HG03108 (cell line): ENCODE measurements at regions not wholly inside any gene's neighbourhood (a gene's known extent, or its start where the extent isn't known, plus 50 kb on each side); places are given as distances from the start of the nearest gene placed in this dataset.

Experiments used
- ATAC-seq: cut with Tn5 transposase; IDR thresholded peaks from one replicate; pipeline ENCODE4 v1.9.1; 2021; ENCODE audit warnings: moderate library complexity; ENCODE audit not compliant: unreplicated experiment

DNA sequence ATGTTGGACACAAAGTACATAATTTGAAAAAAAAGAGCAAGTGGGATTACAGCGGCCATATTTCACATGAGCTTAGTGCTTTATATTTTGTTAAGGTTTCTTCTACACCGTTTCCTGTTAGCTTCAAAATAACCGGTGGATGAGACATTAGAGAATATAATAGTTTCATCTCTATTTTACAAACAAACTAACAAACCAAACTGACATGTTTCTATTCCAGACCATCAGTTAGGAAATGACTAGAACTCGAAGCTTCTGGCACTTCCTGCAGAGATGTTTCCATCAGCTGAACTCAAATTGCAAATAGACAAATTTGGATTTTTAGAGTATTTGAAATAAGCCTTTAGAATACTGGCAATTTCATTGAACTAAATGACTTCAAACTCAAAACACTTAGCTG, 86.5 kb downstream of the MTRR start:
- ATAC-seq, result no peak

GRCh38 chr5:7957329-7957728, 88.4 kb downstream of the MTRR start:
- ATAC-seq, result no peak

- ATAC-seq, result no peak
Observed at GRCh38 chr5:7960142-7960541, 91.2 kb downstream of the MTRR start.

- no peak for ATAC-seq
Observed at GRCh38 chr5:7961540-7961939, 92.6 kb downstream of the MTRR start.

- no peak for ATAC-seq
Observed at GRCh38 chr5:7970816-7971215, 101.9 kb downstream of the MTRR start.

GRCh38 chr5:7976411-7977190, 107.7 kb downstream of the MTRR start:
- no peak for ATAC-seq

DNA sequence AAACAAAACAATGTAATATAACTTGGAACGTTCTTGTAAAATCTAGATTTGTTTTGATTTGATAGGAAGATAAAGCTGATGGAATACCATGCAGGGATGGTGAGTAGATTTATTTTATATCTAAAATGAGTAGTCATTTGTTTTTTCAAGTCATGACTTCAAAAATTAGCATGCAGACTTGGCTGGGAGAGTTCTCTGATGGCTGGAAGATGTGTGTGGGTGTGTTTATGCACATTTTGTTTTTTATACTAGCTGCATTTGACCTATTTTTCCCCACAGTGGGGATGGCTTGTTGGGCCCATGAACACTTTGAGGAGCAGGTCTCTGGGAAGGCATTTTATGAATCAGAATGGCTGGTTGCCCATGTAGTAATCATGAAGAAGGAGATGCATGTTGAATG, 109.2 kb downstream of the MTRR start:
- no peak for ATAC-seq

GRCh38 chr5:7978991-7979390, 110.0 kb downstream of the MTRR start:
- ATAC-seq, result no peak

- no peak for ATAC-seq
Observed at GRCh38 chr5:7980881-7981280, 111.9 kb downstream of the MTRR start.

- no peak for ATAC-seq
Observed at GRCh38 chr5:7983433-7983832, 114.5 kb downstream of the MTRR start.

DNA sequence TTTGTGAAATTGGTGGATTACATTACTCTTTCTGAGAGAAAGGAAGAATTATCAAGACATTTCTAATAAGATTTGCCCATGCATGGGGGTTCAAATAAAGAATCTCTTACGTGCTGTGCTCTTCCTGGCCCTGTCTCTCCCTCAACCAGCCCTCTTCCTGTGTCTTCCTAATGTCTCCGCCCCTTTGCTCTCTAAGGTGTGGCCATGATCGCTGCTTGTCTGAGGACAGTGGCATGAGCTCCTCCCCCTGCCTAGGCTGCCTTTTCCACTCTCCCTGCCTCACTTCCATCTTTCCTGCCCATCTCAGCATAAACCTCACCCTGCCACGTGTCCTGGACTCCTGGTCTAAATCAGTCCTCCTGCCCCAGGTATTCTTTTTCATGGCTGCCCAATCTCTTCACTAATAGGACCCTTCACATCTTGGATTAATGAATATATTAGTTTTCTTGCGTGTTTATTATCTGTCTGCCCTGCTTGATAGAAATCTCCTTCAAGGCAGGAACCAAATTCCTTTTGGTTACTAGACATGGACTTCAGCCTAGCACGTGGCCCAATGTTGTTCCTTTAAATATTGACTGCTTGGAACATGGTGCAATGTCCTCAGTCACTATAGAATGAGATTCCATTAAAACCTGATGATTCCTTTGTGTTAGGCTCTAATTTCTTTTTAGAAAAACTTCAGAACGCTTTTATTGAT, 122.3 kb downstream of the MTRR start:
- ATAC-seq, result no peak

DNA sequence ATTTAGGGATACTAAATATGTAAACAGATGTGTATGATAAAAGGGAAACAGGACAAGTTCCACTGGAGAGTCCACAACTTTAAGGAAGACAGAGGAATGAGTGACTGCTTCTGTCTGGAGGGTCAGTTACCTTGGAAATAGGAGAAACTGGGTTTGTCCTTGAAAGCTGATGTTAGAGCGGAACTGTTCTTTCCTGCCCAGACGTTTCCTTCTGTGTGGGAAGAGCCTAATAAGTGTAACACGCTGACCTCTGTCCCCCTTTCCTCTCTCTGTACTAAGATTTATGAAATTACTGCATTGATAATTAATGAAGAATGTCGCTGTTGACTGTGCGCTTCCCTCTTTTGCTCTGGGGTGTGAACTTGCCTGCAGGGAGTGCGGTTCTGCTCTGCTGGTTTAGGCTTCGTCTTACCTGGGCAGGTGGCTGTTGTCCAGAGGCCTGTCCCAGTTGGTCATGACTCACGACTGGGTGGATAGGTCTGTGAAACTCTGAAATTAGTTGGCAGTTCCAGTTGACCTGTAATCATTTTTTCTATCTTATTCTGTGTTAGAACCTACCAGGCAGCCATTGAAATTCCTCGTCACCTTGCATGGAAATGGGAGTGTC, 126.8 kb downstream of the MTRR start:
- no peak for ATAC-seq

- ATAC-seq, result no peak
Observed at GRCh38 chr5:8005416-8005815, 136.5 kb downstream of the MTRR start.

GRCh38 chr5:8012131-8012977, 143.4 kb downstream of the MTRR start:
- no peak for ATAC-seq

DNA sequence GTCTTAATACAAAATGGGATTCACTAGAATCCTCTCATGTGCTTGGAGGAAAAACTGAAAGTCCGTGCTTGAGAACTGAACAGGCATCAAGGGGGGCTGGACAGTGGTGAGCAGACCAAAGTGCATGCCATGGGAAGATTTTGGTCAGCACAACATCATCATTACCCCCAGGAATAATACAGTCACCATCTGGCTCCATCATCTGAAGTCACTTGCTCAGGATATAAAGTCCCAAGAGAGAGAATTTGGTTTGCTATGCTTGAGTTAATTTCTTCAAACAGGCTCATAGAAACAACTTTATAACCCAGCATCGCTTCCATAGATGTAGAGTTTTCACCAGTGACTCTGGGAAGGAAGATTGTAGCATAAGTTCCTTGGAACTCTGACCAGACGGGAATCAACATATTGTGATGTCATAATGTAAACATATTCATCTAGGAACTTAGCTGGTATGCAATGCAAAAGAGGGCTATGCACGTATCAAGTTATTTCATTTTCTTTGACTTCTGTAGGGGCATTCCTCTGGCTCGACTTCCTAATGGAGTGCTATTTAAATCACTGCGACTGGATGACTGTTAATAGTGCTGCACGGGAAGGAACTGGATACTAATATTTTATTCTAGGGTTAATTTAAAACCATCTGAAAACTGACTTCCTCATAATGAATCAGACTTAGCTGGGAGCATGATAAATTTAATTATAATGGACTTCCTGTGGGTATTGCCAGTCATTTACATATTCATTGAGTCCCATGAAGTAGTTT, 145.2 kb downstream of the MTRR start:
- no peak for ATAC-seq

GRCh38 chr5:8019719-8020218, 150.8 kb downstream of the MTRR start:
- no peak for ATAC-seq

GRCh38 chr5:8020861-8021514, 152.0 kb downstream of the MTRR start:
- no peak for ATAC-seq

- ATAC-seq, result no peak
Observed at GRCh38 chr5:8028243-8028642, 159.3 kb downstream of the MTRR start.

DNA sequence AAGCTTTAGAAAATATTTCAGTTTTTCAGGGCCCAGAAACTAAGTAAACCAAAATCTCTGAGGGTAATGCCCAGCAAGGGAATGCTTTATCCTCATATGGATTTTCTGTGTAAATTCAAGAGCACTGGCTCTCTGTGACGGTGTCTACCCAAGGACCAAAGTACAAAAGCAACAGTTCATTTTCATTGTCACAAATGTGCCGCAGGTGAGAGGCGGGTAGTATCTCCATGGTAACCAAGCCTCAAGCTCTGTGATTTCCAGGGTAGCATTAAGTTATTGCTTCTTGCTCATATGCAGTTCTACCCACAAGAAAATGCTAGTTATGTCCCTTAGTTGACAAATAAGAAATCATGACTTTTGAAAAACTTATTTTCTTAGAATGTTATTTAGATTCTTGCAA, 164.3 kb downstream of the MTRR start:
- ATAC-seq, result no peak

DNA sequence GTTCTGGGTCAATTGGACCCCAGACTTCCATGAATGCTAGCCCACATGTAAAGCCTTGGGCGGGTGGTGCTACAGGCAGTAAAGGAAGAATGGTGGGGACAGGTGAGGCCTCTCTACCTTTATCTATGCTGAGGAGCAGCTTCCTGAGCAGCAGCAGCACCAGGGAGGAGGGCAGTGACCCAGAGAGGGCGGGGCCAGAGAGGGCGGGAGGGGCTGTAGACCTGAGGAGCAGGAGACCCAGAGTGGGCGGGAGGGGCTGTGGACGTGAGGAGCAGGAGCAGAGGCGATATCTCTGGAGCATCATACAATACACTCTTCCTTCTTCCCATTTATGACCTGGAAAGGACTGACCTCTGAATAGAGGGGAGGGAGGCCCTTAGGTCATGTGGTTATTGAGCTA, 165.9 kb downstream of the MTRR start:
- no peak for ATAC-seq
